ENCODE measurements at regions not wholly inside any gene's neighbourhood (a gene's known extent, or its start where the extent isn't known, plus 50 kb on each side); places are given as distances from the start of the nearest gene placed in this dataset.

- TF ChIP-seq, protein P1, sequence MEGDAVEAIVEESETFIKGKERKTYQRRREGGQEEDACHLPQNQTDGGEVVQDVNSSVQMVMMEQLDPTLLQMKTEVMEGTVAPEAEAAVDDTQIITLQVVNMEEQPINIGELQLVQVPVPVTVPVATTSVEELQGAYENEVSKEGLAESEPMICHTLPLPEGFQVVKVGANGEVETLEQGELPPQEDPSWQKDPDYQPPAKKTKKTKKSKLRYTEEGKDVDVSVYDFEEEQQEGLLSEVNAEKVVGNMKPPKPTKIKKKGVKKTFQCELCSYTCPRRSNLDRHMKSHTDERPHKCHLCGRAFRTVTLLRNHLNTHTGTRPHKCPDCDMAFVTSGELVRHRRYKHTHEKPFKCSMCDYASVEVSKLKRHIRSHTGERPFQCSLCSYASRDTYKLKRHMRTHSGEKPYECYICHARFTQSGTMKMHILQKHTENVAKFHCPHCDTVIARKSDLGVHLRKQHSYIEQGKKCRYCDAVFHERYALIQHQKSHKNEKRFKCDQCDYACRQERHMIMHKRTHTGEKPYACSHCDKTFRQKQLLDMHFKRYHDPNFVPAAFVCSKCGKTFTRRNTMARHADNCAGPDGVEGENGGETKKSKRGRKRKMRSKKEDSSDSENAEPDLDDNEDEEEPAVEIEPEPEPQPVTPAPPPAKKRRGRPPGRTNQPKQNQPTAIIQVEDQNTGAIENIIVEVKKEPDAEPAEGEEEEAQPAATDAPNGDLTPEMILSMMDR (conservative IDR thresholded peaks at IDR 0.05) = no peak
- no peak for TF ChIP-seq ZFX (IDR thresholded peaks at IDR 0.05)
Observed at GRCh38 chr6:167405778-167406532, 81.1 kb downstream of the TTLL2 start.

All from C4-2B (cell line).